Endodermal cell (in vitro differentiated cells): ENCODE measurements at regions not wholly inside any gene's neighbourhood (a gene's known extent, or its start where the extent isn't known, plus 50 kb on each side); places are given as distances from the start of the nearest gene placed in this dataset.

ENCODE experiments used
- DNase-seq: peaks from one replicate; pipeline ENCODE4 v3.0.0-alpha.2; 2017
- H3K27ac ChIP-seq: 2 replicates; pipeline ENCODE4 v1.5.1; 2013; ENCODE audit warnings: mild to moderate bottlenecking, low read depth, low read length, moderate library complexity
- H3K27me3 ChIP-seq: 2 replicates; pipeline ENCODE4 v1.6.1; 2013; ENCODE audit warnings: mild to moderate bottlenecking, low read length, moderate library complexity; ENCODE audit not compliant: insufficient read depth, control insufficient read depth, poor library complexity, severe bottlenecking
- H3K36me3 ChIP-seq: 2 replicates; pipeline ENCODE4 v1.7.0; 2013; ENCODE audit warnings: mild to moderate bottlenecking, low read length, moderate library complexity; ENCODE audit not compliant: control insufficient read depth, insufficient read depth
- H3K4me1 ChIP-seq: one replicate; pipeline ENCODE4 v1.7.0; 2013; ENCODE audit warnings: low read length; ENCODE audit not compliant: control insufficient read depth, insufficient read depth
- H3K4me3 ChIP-seq: 2 replicates; pipeline ENCODE4 v1.5.1; 2013; ENCODE audit warnings: mild to moderate bottlenecking, low read length, moderate library complexity
- H3K9ac ChIP-seq: 2 replicates; pipeline ENCODE4 v1.6.1; 2013; ENCODE audit warnings: mild to moderate bottlenecking, low read length, moderate library complexity; ENCODE audit not compliant: poor library complexity, severe bottlenecking; ENCODE audit errors: extremely low read depth
- H3K9me3 ChIP-seq: 2 replicates; pipeline ENCODE4 v1.6.1; 2013; ENCODE audit warnings: mild to moderate bottlenecking, low read length, moderate library complexity; ENCODE audit not compliant: control insufficient read depth
- H3K27ac Mint-ChIP-seq: 2 replicates; pipeline ENCODE4 v1.8.0; 2020; ENCODE audit warnings: mixed read lengths
- H3K27me3 Mint-ChIP-seq: 2 replicates; pipeline ENCODE4 v1.8.0; 2021; ENCODE audit warnings: mild to moderate bottlenecking, mixed read lengths; ENCODE audit not compliant: insufficient read depth
- H3K36me3 Mint-ChIP-seq: 2 replicates; pipeline ENCODE4 v1.8.0; 2020; ENCODE audit warnings: low read depth, mixed read lengths
- H3K4me1 Mint-ChIP-seq: 2 replicates; pipeline ENCODE4 v1.8.0; 2020; ENCODE audit warnings: mixed read lengths
- H3K4me3 Mint-ChIP-seq: 2 replicates; pipeline ENCODE4 v1.8.0; 2020; ENCODE audit warnings: mild to moderate bottlenecking, moderate library complexity, mixed read lengths
- H3K9me3 Mint-ChIP-seq: 2 replicates; pipeline ENCODE4 v1.8.0; 2020; ENCODE audit warnings: mild to moderate bottlenecking, mixed read lengths
- CTCF ChIP-seq: fragments of 200-600 bp; sonication (generic); conservative IDR thresholded peaks from 2 replicates; pipeline ENCODE4 v1.5.0; 2021; ENCODE audit warnings: antibody characterized with exemption, mild to moderate bottlenecking
- WGBS, 2 experiments: methylation state at CpG; one replicate each; pipeline versions ENCODE4 v1.1.5 to v1.1.7; 2013; ENCODE audit warnings: missing lambda C conversion rate in 2 of 2, mixed read lengths in 1 of 2; ENCODE audit not compliant: insufficient coverage in 1 of 2, insufficient read length in 1 of 2; 5-methylcytosine and 5-hydroxymethylcytosine counted together

GRCh38 chr3:14594234-14594633, 54.1 kb upstream of the GRIP2 start:
- H3K4me3 Mint-ChIP-seq, result no peak overlapping the region
- Histone ChIP-seq H3K4me1 (no peaks in the 10 kb centered on the region), H3K4me3 (no peak overlapping the region), H3K36me3 (no peaks in the 10 kb centered on the region), H3K27ac (no peak overlapping the region), H3K9me3 (no peaks in the 10 kb centered on the region), H3K9ac (no peak overlapping the region), H3K27me3 (peaks cover 19% of the 10 kb centered on the region)
- no peak for DNase-seq
- H3K9me3 Mint-ChIP-seq, result no peaks in the 10 kb centered on the region
- WGBS, 2 experiments, result 75 to 85% methylated on average over 7 to 8 of the region's 8 CpGs
- no peaks in the 10 kb centered on the region for H3K4me1 Mint-ChIP-seq
- peaks cover 23% of the 10 kb centered on the region for H3K27me3 Mint-ChIP-seq
- H3K36me3 Mint-ChIP-seq, result no peaks in the 10 kb centered on the region
- TF ChIP-seq CTCF, result no peak
- H3K27ac Mint-ChIP-seq, result no peak overlapping the region

GRCh38 chr3:14595561-14595960, 55.4 kb upstream of the GRIP2 start:
- 85 to 88% methylated on average over 5 to 8 of the region's 8 CpGs for WGBS, 2 experiments
- no peak overlapping the region for H3K27ac ChIP-seq
- DNase-seq, result no peak
- no peak overlapping the region for H3K27ac Mint-ChIP-seq
- H3K4me1 ChIP-seq, result no peaks in the 10 kb centered on the region
- no peak for TF ChIP-seq CTCF
- H3K9ac ChIP-seq, result no peak overlapping the region
- H3K36me3 Mint-ChIP-seq, result no peaks in the 10 kb centered on the region
- H3K27me3 Mint-ChIP-seq, result peaks cover 36% of the 10 kb centered on the region
- no peaks in the 10 kb centered on the region for H3K4me1 Mint-ChIP-seq
- H3K27me3 ChIP-seq, result peaks cover 32% of the 10 kb centered on the region
- H3K9me3 ChIP-seq, result no peaks in the 10 kb centered on the region
- no peaks in the 10 kb centered on the region for H3K9me3 Mint-ChIP-seq
- H3K36me3 ChIP-seq, result no peaks in the 10 kb centered on the region
- H3K4me3 Mint-ChIP-seq, result no peak overlapping the region
- no peak overlapping the region for H3K4me3 ChIP-seq

GRCh38 chr3:14597266-14597665, 54.3 kb upstream of the CCDC174 start:
- Histone ChIP-seq H3K4me1 (no peaks in the 10 kb centered on the region), H3K9ac (no peak overlapping the region), H3K36me3 (no peaks in the 10 kb centered on the region), H3K27me3 (peaks cover 49% of the 10 kb centered on the region), H3K4me3 (no peak overlapping the region), H3K9me3 (no peaks in the 10 kb centered on the region), H3K27ac (no peak overlapping the region)
- no peaks in the 10 kb centered on the region for H3K4me1 Mint-ChIP-seq
- no peaks in the 10 kb centered on the region for H3K36me3 Mint-ChIP-seq
- peaks cover 52% of the 10 kb centered on the region for H3K27me3 Mint-ChIP-seq
- no peak for DNase-seq
- WGBS, 2 experiments, result 81 to 100% methylated on average over 1 to 3 of the region's 3 CpGs
- no peak overlapping the region for H3K4me3 Mint-ChIP-seq
- H3K27ac Mint-ChIP-seq, result no peak overlapping the region
- no peaks in the 10 kb centered on the region for H3K9me3 Mint-ChIP-seq
- no peak for TF ChIP-seq CTCF
